ENCODE measurements at regions not wholly inside any gene's neighbourhood (a gene's known extent, or its start where the extent isn't known, plus 50 kb on each side); places are given as distances from the start of the nearest gene placed in this dataset.
"Not testable (repeated sequence)": the region's sequence is repeated elsewhere in the genome, so short reads cannot be mapped to it uniquely, and the experiment has no call there.

DNA sequence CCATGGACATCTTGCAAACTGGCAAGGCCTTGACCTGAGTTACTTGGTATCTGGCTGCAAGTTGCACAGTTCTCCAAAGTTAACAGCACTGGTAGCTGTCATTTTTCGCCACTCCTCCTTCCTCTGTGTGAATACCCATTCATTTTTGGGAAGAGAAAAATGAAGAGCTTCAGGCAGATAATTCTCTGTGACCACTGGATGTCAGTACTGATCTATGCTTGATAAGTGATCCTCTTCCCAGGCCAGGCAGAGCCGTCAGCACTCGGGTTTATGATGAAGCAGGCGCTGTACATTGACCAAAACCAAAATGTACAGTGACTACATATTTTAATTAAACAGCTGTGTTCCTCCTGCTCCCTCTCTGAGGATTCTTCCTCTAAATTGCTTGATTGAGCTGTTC lies 55.9 kb upstream of the PDZD8 start:
- no peak for FAIRE-seq
- DNase-seq (ENCODE audit: extremely low spot score, insufficient read length, low read depth): no peak

DNA sequence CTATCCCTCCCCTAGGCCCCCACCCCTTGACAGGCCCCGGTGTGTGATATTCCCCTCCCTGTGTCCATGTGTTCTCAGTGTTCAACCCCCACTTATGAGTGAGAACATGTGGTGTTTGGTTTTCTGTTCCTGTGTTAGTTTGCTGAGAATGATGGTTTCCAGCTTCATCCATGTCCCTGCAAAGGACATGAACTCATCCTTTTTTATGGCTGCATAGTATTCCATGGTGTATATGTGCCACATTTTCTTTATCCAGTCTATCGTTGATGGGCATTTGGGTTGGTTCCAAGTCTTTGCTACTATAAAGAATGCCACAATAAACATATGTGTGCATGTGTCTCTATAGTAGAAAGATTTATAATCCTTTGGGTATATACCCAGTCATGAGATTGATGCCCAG lies 55.3 kb upstream of the PDZD8 start:
- not testable (repeated sequence) for DNase-seq (ENCODE audit: extremely low spot score, insufficient read length, low read depth); FAIRE-seq

DNA sequence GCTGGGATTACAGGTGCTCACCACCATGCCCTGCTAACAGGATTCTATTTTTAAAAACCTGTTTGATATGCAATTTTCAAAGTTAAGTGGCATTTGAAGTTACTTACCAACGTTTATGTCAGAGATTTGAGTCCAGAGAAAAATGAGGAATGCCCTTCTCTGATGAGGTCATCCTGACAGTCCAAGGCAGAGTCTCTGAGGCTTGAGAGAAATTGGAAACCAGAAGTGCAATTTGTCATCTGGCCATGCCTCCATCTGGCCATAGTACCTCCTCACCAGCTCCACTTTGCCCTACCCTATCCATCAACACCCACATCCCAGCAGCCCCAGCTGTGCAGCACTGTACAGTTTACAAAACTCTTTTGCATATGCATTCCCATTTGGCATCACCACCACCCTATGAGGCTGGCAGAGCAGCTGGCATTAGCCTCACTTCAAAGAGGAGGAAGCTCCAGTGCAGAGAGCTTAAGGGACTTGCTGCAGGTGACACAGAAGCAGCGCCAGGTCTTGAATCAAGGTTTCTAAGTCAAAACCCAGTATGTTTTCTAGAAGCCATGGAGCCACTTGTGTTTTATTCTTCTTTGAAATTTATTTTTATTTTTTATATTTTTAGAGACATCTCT lies 54.5 kb upstream of the PDZD8 start:
- no peak for FAIRE-seq

DNA sequence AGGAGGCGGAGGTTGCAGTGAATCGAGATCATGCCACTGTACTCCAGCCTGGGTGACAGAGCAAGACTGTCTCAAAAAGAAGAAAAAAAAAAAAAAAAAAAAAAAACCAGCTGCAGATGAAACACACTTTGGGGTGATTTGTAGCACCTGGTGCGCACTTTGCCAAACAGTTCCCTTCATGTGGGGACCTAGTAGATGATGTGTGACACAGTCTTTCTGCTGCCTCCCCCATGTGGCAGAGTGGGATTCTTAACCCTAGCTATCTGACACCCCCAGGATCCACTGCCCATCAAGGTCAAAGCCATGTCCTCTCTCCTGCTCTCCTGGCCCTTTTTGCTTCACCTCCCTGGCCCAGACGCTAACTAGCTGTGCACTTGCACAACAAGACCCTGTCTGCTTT lies 52.1 kb upstream of the PDZD8 start:
- no peak for FAIRE-seq
- DNase-seq (ENCODE audit: extremely low spot score, insufficient read length, low read depth): no peak

More for the DNA sequence above, 54.5 kb upstream of the PDZD8 start:
- no peak for DNase-seq (ENCODE audit: extremely low spot score, insufficient read length, low read depth)

DNA sequence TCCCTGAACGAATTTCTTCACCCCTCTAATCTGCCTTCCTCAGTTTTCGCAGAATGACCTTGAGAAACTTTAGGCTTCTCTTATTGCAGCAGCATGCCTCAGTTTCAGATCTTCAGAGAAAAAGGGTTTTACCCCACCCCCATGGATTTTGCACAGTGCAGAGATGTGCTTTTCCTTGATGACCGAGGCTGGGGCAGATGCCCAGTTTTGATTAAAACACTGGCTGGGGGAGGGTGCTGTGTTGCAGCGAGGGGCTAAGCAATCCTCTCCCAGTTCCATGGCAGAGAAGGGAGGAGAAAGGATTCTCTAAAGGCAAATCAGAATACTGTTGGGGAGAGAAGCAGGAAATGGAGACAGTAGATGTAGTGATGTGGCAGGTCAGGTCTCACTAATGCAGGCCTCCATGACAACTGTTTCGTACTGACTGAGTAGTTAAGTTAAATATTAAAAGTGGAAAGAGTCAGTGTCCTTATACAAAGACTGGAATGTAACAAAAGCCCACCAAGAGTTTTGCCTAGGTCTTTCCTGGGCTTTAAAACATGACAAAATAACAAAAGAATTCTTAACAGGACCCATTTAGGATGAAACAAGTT lies 50.8 kb upstream of the PDZD8 start:
- FAIRE-seq: peak; percentile 77
- DNase-seq (ENCODE audit: extremely low spot score, insufficient read length, low read depth): no peak

DNA sequence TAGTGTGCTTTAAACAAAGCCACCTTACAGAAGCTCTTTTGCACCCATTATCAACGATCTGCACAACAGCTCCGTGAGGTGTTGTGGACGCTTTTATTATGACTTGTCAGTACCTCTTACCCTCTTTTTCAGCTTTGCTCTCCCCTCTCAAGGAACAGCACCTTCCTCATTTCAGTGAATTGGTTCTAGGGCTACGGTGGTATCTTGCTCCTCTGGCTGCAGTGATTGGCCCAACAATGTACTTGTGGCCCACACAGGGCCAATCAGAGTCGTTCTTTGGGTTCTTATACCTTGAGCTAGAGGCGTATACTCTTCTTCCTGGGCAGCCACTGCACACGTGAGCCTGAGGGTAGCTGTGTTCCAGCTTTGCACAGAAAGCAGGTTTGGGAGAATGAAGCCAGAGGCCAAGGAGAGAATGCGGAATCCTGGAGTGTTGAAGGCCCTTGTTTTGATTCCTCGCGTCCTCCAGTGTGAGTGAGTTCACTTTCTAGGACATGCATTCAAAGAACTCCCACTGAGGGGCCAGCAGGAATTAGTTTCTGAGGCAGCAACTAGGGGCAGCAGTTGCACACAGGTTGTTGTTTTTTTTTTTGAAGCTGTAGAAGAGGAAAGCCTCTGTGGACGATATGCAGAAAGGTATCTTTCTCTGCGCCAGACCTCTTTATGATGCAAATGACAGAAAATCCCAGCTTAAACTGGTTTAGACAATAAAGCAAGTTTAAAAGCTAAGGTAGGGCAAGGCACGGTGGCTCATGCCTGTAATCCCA lies 49.8 kb upstream of the PDZD8 start:
- FAIRE-seq: no peak

More for the DNA sequence above, 49.8 kb upstream of the PDZD8 start:
- DNase-seq (ENCODE audit: extremely low spot score, insufficient read length, low read depth): no peak

All from GM18507 (cell line).